ENCODE measurements at regions not wholly inside any gene's neighbourhood (a gene's known extent, or its start where the extent isn't known, plus 50 kb on each side); places are given as distances from the start of the nearest gene placed in this dataset.

DNA sequence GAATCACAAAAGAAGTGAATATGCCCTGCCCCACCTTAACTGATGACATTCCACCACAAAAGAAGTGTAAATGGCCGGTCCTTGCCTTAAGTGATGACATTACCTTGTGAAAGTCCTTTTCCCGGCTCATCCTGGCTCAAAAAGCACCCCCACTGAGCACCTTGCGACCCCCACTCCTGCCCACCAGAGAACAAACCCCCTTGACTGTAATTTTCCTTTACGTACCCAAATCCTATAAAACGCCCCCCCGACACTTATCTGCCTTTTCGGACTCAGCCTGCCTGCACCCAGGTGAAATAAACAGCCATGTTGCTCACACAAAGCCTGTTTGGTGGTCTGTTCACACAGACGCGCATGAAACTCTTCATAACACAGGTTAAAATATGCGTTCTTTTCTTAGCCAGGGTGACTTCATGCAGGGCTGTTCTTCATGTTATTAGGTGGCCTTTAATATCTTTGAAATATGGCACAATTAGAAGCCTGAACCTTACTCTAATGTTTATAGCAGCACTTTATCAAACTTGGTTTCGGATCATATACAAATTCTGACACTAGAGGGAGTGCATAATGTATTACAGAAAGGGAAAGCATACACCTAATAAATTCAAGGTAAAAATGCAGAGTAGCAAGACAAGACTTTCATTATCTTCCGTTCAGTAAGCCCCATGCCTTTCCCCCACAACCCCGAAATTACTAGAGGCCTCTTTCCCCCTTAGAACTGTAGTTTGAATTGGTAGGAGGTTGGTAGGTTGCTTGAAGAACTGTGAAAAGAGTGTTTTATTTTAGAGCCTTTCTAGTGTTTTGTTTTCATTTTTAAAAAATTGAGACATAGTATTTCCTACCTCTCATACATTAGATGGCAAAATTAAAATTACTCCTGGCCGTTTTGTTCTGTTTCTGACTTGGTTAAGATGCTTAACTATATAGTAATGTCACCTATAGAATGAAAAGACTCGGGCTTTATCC, 117.9 kb downstream of the NPY start:
- Histone ChIP-seq H3K27me3 (ENCODE audit: insufficient read depth) (no peaks in the 10 kb centered on the region; the same call in 1 of the 2 replicates), H3K36me3 (replicated peaks in 1 of 2; ENCODE audit: control insufficient read depth in 1 of 2, insufficient read depth in 2 of 2, low read length in 1 of 2) (no peaks in the 10 kb centered on the region), H3K9me3 (no peaks in the 10 kb centered on the region), H3K27ac (ENCODE audit: low read depth in 2 of 2, low read length in 1 of 2) (no peak overlapping the region), H3K4me2 (peak overlapping the region; percentile 38; the same call in 1 of the 2 replicates), H3K9ac (no peak overlapping the region), H3K79me2 (ENCODE audit: insufficient read depth) (no peaks in the 10 kb centered on the region), H4K20me1 (ENCODE audit: insufficient read depth) (no peaks in the 10 kb centered on the region), H3K4me1 (ENCODE audit: control insufficient read depth in 1 of 2, insufficient read depth in 2 of 2, low read depth in 1 of 2, low read length in 1 of 2) (no peaks in the 10 kb centered on the region; a peak in 2 of 4 replicates), H3F3A (replicated peaks; ENCODE audit: insufficient read depth) (no peaks in the 10 kb centered on the region), H3K4me3 (ENCODE audit: low read depth in 2 of 2, low read length in 1 of 2) (peak overlapping the region; percentile 27 to 32; a peak in 2 of 4 replicates), H3K9me2 (no peaks in the 10 kb centered on the region), H2AFZ (ENCODE audit: low read depth) (peak overlapping the region; percentile 50; the same call in 1 of the 2 replicates)
- peak; percentile 30 for DNase-seq
- ChIA-PET CTCF (interaction anchor here (0.6 to 1.0 kb wide), 2 partner anchors 10 to 24 kb away, joined by 3 read pairs; no protein-coding TSS in a partner anchor), POLR2A (no interaction called here)
- WGBS (ENCODE audit: low lambda C conversion rate) = 47% methylated on average over 14 of the region's 15 CpGs
- TF ChIP-seq CTCF (IDR thresholded peaks at IDR 0.05) (peak; percentile 75), MXI1 (IDR thresholded peaks at IDR 0.05; ENCODE audit: low read depth, low read length) (no peak), USF1 (IDR thresholded peaks at IDR 0.05; ENCODE audit: borderline replicate concordance, low read depth) (no peak), NFIC (IDR thresholded peaks at IDR 0.05; ENCODE audit: borderline replicate concordance) (no peak), GATA2 (CRISPR knock-in tag; IDR thresholded peaks at IDR 0.05) (no peak), FOXJ3 (CRISPR knock-in tag; IDR thresholded peaks at IDR 0.05) (no peak), RXRA (IDR thresholded peaks at IDR 0.05; ENCODE audit: borderline replicate concordance, low read depth) (no peak), SMC3 (IDR thresholded peaks at IDR 0.05; ENCODE audit: low read depth, low read length) (peak; percentile 72), FOXM1 (IDR thresholded peaks at IDR 0.05; ENCODE audit: low read depth) (no peak), FOSL2 (IDR thresholded peaks at IDR 0.05; ENCODE audit: borderline replicate concordance, low read depth) (no peak), EZH2phosphoT487 (IDR thresholded peaks at IDR 0.05; ENCODE audit: borderline replicate concordance, low read depth) (no peak), ELF1 (IDR thresholded peaks at IDR 0.05) (no peak), YY1 (IDR thresholded peaks at IDR 0.05; ENCODE audit: low read depth) (no peak), RAD21 (IDR thresholded peaks at IDR 0.05; ENCODE audit: low read length) (peak; percentile 75), EP300 (IDR thresholded peaks at IDR 0.05; ENCODE audit: borderline replicate concordance in 1 of 2, low read depth in 1 of 2, low read length in 1 of 2) (no peak), GABPA (IDR thresholded peaks at IDR 0.05; ENCODE audit: low read depth) (no peak), MEF2A (IDR thresholded peaks at IDR 0.05; ENCODE audit: borderline replicate concordance, low read depth) (no peak), TAF1 (IDR thresholded peaks at IDR 0.05; ENCODE audit: borderline replicate concordance, low read depth, low read length) (no peak), RCOR1 (IDR thresholded peaks at IDR 0.05; ENCODE audit: low read length) (no peak), TEAD4 (IDR thresholded peaks at IDR 0.05; ENCODE audit: borderline replicate concordance, insufficient read depth) (no peak), TCF12 (IDR thresholded peaks at IDR 0.05) (no peak)
- TF ChIP-seq, protein P1, sequence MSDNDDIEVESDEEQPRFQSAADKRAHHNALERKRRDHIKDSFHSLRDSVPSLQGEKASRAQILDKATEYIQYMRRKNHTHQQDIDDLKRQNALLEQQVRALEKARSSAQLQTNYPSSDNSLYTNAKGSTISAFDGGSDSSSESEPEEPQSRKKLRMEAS (IDR thresholded peaks at IDR 0.05; ENCODE audit: low read depth) = no peak
- TF ChIP-seq, protein P2, sequence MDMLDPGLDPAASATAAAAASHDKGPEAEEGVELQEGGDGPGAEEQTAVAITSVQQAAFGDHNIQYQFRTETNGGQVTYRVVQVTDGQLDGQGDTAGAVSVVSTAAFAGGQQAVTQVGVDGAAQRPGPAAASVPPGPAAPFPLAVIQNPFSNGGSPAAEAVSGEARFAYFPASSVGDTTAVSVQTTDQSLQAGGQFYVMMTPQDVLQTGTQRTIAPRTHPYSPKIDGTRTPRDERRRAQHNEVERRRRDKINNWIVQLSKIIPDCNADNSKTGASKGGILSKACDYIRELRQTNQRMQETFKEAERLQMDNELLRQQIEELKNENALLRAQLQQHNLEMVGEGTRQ (IDR thresholded peaks at IDR 0.05; ENCODE audit: borderline replicate concordance, low read depth, low read length) = no peak
- TF ChIP-seq, protein P3, sequence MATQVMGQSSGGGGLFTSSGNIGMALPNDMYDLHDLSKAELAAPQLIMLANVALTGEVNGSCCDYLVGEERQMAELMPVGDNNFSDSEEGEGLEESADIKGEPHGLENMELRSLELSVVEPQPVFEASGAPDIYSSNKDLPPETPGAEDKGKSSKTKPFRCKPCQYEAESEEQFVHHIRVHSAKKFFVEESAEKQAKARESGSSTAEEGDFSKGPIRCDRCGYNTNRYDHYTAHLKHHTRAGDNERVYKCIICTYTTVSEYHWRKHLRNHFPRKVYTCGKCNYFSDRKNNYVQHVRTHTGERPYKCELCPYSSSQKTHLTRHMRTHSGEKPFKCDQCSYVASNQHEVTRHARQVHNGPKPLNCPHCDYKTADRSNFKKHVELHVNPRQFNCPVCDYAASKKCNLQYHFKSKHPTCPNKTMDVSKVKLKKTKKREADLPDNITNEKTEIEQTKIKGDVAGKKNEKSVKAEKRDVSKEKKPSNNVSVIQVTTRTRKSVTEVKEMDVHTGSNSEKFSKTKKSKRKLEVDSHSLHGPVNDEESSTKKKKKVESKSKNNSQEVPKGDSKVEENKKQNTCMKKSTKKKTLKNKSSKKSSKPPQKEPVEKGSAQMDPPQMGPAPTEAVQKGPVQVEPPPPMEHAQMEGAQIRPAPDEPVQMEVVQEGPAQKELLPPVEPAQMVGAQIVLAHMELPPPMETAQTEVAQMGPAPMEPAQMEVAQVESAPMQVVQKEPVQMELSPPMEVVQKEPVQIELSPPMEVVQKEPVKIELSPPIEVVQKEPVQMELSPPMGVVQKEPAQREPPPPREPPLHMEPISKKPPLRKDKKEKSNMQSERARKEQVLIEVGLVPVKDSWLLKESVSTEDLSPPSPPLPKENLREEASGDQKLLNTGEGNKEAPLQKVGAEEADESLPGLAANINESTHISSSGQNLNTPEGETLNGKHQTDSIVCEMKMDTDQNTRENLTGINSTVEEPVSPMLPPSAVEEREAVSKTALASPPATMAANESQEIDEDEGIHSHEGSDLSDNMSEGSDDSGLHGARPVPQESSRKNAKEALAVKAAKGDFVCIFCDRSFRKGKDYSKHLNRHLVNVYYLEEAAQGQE (IDR thresholded peaks at IDR 0.05; ENCODE audit: low read depth, low read length) = no peak
- TF ChIP-seq, protein P4, sequence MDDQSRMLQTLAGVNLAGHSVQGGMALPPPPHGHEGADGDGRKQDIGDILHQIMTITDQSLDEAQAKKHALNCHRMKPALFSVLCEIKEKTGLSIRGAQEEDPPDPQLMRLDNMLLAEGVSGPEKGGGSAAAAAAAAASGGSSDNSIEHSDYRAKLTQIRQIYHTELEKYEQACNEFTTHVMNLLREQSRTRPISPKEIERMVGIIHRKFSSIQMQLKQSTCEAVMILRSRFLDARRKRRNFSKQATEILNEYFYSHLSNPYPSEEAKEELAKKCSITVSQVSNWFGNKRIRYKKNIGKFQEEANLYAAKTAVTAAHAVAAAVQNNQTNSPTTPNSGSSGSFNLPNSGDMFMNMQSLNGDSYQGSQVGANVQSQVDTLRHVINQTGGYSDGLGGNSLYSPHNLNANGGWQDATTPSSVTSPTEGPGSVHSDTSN (IDR thresholded peaks at IDR 0.05) = no peak

Data from SK-N-SH (cell line).